WTC11 (cell line): ENCODE measurements at regions not wholly inside any gene's neighbourhood (a gene's known extent, or its start where the extent isn't known, plus 50 kb on each side); places are given as distances from the start of the nearest gene placed in this dataset.

Experiments used
- ATAC-seq: fragments of 200-7000 bp; cut with Tn5 transposase; 2 replicates; pipeline ENCODE4 v1.10.0; 2021; ENCODE audit warnings: mild to moderate bottlenecking, moderate library complexity
- CTCF ChIA-PET: fragments of 300-600 bp; sonication (Branson Sonifier 250); formaldehyde crosslinking; loops from one replicate; lab custom pipeline; 2021; ENCODE audit warnings: antibody characterized with exemption; lab: Charles Lee
- POLR2A ChIA-PET: fragments of 350-600 bp; sonication (Branson Sonifier 250); formaldehyde crosslinking; loops from one replicate; lab custom pipeline; 2021; ENCODE audit warnings: antibody characterized with exemption; lab: Charles Lee
- DNase-seq: peaks from one replicate; pipeline ENCODE4 v3.0.0; 2021; ENCODE audit warnings: low spot score
- H3K27ac Mint-ChIP-seq: 2 replicates; pipeline ENCODE4 v1.8.0; 2021; ENCODE audit warnings: mixed read lengths
- H3K27me3 Mint-ChIP-seq: 2 replicates; pipeline ENCODE4 v1.8.0; 2021; ENCODE audit warnings: low read depth, mild to moderate bottlenecking, moderate library complexity, mixed read lengths
- H3K36me3 Mint-ChIP-seq: 2 replicates; pipeline ENCODE4 v1.8.0; 2021; ENCODE audit warnings: mixed read lengths
- H3K4me1 Mint-ChIP-seq: 2 replicates; pipeline ENCODE4 v1.8.0; 2022; ENCODE audit warnings: mixed read lengths
- H3K4me3 Mint-ChIP-seq: 2 replicates; pipeline ENCODE4 v1.8.0; 2021; ENCODE audit warnings: mild to moderate bottlenecking, moderate library complexity, mixed read lengths
- H3K9me3 Mint-ChIP-seq: 2 replicates; pipeline ENCODE4 v1.8.0; 2021; ENCODE audit warnings: mixed read lengths
- AR ChIP-seq: fragments of 250-450 bp; sonication (Bioruptor Pico); IDR thresholded peaks from 2 replicates; pipeline ENCODE4 v1.9.0; 2021; ENCODE audit warnings: mild to moderate bottlenecking
- CBFB ChIP-seq: sonication (generic); formaldehyde crosslinking; IDR thresholded peaks from 2 replicates; pipeline ENCODE4 v1.8.1; 2022; ENCODE audit warnings: mild to moderate bottlenecking, low read depth, missing genetic modification reagents
- CREB1 ChIP-seq: sonication (generic); formaldehyde crosslinking; IDR thresholded peaks from 2 replicates; pipeline ENCODE4 v1.8.0; 2023; ENCODE audit warnings: mild to moderate bottlenecking, missing genetic modification reagents
- IRF2 ChIP-seq: sonication (generic); formaldehyde crosslinking; IDR thresholded peaks from 2 replicates; pipeline ENCODE4 v1.8.0; 2022; ENCODE audit warnings: low read depth, missing genetic modification reagents, borderline replicate concordance
- KAT7 ChIP-seq: sonication (generic); formaldehyde crosslinking; IDR thresholded peaks from 2 replicates; pipeline ENCODE4 v1.8.1; 2023; ENCODE audit warnings: missing genetic modification reagents, mild to moderate bottlenecking, borderline replicate concordance
- MXD4 ChIP-seq: fragments of 250-450 bp; sonication (Bioruptor Pico); IDR thresholded peaks from 2 replicates; pipeline ENCODE4 v1.8.0; 2021; ENCODE audit warnings: mild to moderate bottlenecking, moderate library complexity, borderline replicate concordance
- MYBL2 ChIP-seq: sonication (generic); formaldehyde crosslinking; IDR thresholded peaks from 2 replicates; pipeline ENCODE4 v1.8.1; 2023; ENCODE audit warnings: mild to moderate bottlenecking, moderate library complexity, missing genetic modification reagents
- NFATC4 ChIP-seq: fragments of 250-450 bp; sonication (Bioruptor Pico); IDR thresholded peaks from 2 replicates; pipeline ENCODE4 v1.9.0; 2021; ENCODE audit warnings: mild to moderate bottlenecking
- PREB ChIP-seq: sonication (generic); formaldehyde crosslinking; IDR thresholded peaks from 2 replicates; pipeline ENCODE4 v1.8.1; 2022; ENCODE audit warnings: mild to moderate bottlenecking, missing genetic modification reagents, moderate library complexity, borderline replicate concordance
- TEAD1 ChIP-seq: sonication (generic); formaldehyde crosslinking; IDR thresholded peaks from 2 replicates; pipeline ENCODE4 v1.8.0; 2022; ENCODE audit warnings: mild to moderate bottlenecking, missing genetic modification reagents
- ZNF219 ChIP-seq: sonication (generic); formaldehyde crosslinking; IDR thresholded peaks from 2 replicates; pipeline ENCODE4 v1.8.0; 2023; ENCODE audit warnings: missing genetic modification reagents, mild to moderate bottlenecking, borderline replicate concordance
- ZNF232 ChIP-seq: sonication (generic); formaldehyde crosslinking; IDR thresholded peaks from 2 replicates; pipeline ENCODE4 v1.8.0; 2022; ENCODE audit warnings: mild to moderate bottlenecking, missing genetic modification reagents
- ZNF396 ChIP-seq: fragments of 250-450 bp; sonication (Bioruptor Pico); IDR thresholded peaks from 2 replicates; pipeline ENCODE4 v1.8.0; 2021; ENCODE audit warnings: mild to moderate bottlenecking, moderate library complexity, borderline replicate concordance
- TF ChIP-seq, protein P1 (sequence below): fragments of 250-450 bp; sonication (Bioruptor Pico); conservative IDR thresholded peaks from 2 replicates; pipeline ENCODE4 v1.9.0; 2021; ENCODE audit warnings: mild to moderate bottlenecking
- TF ChIP-seq, protein P2 (sequence below): fragments of 250-450 bp; sonication (Bioruptor Pico); IDR thresholded peaks from 2 replicates; pipeline ENCODE4 v1.9.0; 2021; ENCODE audit warnings: mild to moderate bottlenecking
- TF ChIP-seq, protein P3 (sequence below): sonication (generic); formaldehyde crosslinking; IDR thresholded peaks from 2 replicates; pipeline ENCODE4 v1.8.0; 2023; ENCODE audit warnings: missing genetic modification reagents, mild to moderate bottlenecking, borderline replicate concordance
- TF ChIP-seq, protein P4 (sequence below): sonication (generic); formaldehyde crosslinking; IDR thresholded peaks from 2 replicates; pipeline ENCODE4 v1.8.1; 2023; ENCODE audit warnings: mild to moderate bottlenecking, missing genetic modification reagents, moderate library complexity
- TF ChIP-seq, protein P5 (sequence below): sonication (generic); formaldehyde crosslinking; IDR thresholded peaks from 2 replicates; pipeline ENCODE4 v1.8.1; 2023; ENCODE audit warnings: mild to moderate bottlenecking, missing genetic modification reagents
- TF ChIP-seq, protein P6 (sequence below): fragments of 250-450 bp; sonication (Bioruptor Pico); IDR thresholded peaks from 2 replicates; pipeline ENCODE4 v1.9.0; 2021; ENCODE audit warnings: moderate library complexity, mild to moderate bottlenecking, inconsistent platforms, borderline replicate concordance

DNA sequence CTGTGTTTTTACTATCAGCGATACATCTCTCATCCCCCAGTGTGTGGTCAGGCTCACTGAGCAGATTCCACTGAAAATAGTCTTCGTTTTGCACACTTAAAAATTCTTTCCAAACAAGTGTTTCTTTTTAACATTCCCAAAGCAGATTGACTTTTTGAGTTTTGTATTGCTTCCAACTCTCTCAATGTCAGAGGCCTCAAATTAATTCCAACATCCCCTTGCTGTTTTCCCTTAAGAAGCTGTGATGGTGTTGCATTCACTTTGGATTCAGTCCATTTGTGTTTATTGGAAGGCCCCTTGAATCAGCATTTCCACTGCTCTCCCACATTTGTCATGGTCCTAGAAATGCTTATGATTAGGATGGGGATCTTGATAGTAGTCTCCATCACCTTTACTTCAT is 228.7 kb downstream of the KCNRG start:
- Mint-ChIP-seq H3K4me3 (no peak overlapping the region), H3K27ac (no peak overlapping the region)
- TF ChIP-seq KAT7 (CRISPR knock-in tag) (no peak), NFATC4 (CRISPR knock-in tag) (no peak), ZNF232 (no peak), TEAD1 (CRISPR knock-in tag) (no peak), ZNF396 (CRISPR knock-in tag) (no peak), CBFB (CRISPR knock-in tag) (no peak), PREB (no peak), MXD4 (CRISPR knock-in tag) (no peak), AR (no peak), CREB1 (no peak)
- TF ChIP-seq, protein P1, sequence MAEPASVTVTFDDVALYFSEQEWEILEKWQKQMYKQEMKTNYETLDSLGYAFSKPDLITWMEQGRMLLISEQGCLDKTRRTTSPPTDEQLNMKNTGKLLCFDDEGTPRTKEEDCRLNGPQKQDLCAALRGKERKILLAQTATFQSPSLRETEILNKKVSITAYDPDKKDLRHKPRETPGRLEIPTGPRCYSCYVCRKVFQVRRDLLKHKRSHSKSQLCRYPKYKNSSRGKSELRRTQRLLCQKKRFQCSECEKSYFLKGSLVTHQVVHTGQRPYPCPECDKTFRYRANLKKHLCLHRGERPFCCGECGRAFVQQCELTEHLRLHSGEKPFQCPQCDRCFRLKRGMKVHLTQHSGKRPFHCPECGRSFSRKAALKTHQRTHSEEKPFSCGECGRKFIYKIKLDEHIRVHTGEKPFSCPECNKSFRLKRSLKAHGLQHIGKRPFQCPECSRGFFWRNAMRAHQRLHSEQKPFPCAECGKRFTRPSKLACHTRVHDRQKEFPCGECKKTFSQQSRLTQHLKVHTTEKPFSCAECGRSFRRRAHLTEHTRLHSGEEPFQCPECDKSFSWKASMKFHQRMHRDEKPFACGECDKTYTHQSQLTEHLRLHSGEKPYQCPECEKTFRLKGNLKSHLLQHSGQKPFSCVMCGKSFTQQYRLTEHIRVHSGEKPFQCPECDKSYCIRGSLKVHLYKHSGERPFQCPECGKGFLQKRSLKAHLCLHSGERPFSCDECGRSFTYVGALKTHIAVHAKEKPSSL (CRISPR knock-in tag) = no peak
- TF ChIP-seq, protein P2, sequence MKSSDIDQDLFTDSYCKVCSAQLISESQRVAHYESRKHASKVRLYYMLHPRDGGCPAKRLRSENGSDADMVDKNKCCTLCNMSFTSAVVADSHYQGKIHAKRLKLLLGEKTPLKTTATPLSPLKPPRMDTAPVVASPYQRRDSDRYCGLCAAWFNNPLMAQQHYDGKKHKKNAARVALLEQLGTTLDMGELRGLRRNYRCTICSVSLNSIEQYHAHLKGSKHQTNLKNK (CRISPR knock-in tag) = no peak
- TF ChIP-seq, protein P3, sequence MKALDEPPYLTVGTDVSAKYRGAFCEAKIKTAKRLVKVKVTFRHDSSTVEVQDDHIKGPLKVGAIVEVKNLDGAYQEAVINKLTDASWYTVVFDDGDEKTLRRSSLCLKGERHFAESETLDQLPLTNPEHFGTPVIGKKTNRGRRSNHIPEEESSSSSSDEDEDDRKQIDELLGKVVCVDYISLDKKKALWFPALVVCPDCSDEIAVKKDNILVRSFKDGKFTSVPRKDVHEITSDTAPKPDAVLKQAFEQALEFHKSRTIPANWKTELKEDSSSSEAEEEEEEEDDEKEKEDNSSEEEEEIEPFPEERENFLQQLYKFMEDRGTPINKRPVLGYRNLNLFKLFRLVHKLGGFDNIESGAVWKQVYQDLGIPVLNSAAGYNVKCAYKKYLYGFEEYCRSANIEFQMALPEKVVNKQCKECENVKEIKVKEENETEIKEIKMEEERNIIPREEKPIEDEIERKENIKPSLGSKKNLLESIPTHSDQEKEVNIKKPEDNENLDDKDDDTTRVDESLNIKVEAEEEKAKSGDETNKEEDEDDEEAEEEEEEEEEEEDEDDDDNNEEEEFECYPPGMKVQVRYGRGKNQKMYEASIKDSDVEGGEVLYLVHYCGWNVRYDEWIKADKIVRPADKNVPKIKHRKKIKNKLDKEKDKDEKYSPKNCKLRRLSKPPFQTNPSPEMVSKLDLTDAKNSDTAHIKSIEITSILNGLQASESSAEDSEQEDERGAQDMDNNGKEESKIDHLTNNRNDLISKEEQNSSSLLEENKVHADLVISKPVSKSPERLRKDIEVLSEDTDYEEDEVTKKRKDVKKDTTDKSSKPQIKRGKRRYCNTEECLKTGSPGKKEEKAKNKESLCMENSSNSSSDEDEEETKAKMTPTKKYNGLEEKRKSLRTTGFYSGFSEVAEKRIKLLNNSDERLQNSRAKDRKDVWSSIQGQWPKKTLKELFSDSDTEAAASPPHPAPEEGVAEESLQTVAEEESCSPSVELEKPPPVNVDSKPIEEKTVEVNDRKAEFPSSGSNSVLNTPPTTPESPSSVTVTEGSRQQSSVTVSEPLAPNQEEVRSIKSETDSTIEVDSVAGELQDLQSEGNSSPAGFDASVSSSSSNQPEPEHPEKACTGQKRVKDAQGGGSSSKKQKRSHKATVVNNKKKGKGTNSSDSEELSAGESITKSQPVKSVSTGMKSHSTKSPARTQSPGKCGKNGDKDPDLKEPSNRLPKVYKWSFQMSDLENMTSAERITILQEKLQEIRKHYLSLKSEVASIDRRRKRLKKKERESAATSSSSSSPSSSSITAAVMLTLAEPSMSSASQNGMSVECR (CRISPR knock-in tag) = no peak
- TF ChIP-seq, all 79 proteins: peak for 0
- ATAC-seq = no peak
- CTCF ChIA-PET = no interaction called here
- POLR2A ChIA-PET = no interaction called here
- no peak for DNase-seq
- Mint-ChIP-seq H3K9me3 (no peaks in the 10 kb centered on the region), H3K27me3 (peaks cover 5% of the 10 kb centered on the region), H3K4me1 (peaks cover 5% of the 10 kb centered on the region), H3K36me3 (no peaks in the 10 kb centered on the region)

DNA sequence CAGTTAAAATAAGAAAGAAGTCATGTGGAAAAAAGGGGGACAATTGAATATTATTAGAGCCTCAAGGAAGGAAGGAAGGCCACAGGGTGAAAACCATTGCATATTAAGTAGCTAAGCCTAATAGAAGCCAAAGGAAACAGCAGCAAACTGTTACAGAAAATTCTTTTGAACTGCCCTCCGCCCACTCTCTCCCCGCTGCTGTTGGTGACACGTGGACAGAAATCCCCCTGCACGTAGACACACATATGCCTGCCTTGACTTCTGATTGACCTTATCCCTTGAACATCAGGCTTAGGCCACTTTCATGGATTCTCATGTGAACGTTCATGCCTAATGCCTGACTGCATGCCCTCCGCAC is 229.1 kb downstream of the KCNRG start:
- H3K4me1 Mint-ChIP-seq = peaks cover 9% of the 10 kb centered on the region
- ChIA-PET POLR2A (no interaction called here), CTCF (no interaction called here)
- no peak for DNase-seq
- H3K27me3 Mint-ChIP-seq = peaks cover 6% of the 10 kb centered on the region
- ATAC-seq = no peak
- no peaks in the 10 kb centered on the region for H3K36me3 Mint-ChIP-seq
- H3K9me3 Mint-ChIP-seq = no peaks in the 10 kb centered on the region
- H3K27ac Mint-ChIP-seq = no peak overlapping the region
- H3K4me3 Mint-ChIP-seq = no peak overlapping the region
- no peak for TF ChIP-seq ZNF219 (CRISPR knock-in tag)
- no peak for TF ChIP-seq ZNF232
- TF ChIP-seq, protein P4, sequence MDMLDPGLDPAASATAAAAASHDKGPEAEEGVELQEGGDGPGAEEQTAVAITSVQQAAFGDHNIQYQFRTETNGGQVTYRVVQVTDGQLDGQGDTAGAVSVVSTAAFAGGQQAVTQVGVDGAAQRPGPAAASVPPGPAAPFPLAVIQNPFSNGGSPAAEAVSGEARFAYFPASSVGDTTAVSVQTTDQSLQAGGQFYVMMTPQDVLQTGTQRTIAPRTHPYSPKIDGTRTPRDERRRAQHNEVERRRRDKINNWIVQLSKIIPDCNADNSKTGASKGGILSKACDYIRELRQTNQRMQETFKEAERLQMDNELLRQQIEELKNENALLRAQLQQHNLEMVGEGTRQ (CRISPR knock-in tag) = no peak
- TF ChIP-seq, protein P5, sequence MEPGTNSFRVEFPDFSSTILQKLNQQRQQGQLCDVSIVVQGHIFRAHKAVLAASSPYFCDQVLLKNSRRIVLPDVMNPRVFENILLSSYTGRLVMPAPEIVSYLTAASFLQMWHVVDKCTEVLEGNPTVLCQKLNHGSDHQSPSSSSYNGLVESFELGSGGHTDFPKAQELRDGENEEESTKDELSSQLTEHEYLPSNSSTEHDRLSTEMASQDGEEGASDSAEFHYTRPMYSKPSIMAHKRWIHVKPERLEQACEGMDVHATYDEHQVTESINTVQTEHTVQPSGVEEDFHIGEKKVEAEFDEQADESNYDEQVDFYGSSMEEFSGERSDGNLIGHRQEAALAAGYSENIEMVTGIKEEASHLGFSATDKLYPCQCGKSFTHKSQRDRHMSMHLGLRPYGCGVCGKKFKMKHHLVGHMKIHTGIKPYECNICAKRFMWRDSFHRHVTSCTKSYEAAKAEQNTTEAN (CRISPR knock-in tag) = no peak
- TF ChIP-seq, protein P6, sequence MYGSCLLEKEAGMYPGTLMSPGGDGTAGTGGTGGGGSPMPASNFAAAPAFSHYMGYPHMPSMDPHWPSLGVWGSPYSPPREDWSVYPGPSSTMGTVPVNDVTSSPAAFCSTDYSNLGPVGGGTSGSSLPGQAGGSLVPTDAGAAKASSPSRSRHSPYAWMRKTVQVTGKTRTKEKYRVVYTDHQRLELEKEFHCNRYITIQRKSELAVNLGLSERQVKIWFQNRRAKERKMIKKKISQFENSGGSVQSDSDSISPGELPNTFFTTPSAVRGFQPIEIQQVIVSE = no peak
- no peak for TF ChIP-seq MYBL2 (CRISPR knock-in tag)
- TF ChIP-seq IRF2 = no peak
- no peak for TF ChIP-seq CREB1
